ENCODE measurements at regions not wholly inside any gene's neighbourhood (a gene's known extent, or its start where the extent isn't known, plus 50 kb on each side); places are given as distances from the start of the nearest gene placed in this dataset.
"Not testable (repeated sequence)": the region's sequence is repeated elsewhere in the genome, so short reads cannot be mapped to it uniquely, and the experiment has no call there.

DNA sequence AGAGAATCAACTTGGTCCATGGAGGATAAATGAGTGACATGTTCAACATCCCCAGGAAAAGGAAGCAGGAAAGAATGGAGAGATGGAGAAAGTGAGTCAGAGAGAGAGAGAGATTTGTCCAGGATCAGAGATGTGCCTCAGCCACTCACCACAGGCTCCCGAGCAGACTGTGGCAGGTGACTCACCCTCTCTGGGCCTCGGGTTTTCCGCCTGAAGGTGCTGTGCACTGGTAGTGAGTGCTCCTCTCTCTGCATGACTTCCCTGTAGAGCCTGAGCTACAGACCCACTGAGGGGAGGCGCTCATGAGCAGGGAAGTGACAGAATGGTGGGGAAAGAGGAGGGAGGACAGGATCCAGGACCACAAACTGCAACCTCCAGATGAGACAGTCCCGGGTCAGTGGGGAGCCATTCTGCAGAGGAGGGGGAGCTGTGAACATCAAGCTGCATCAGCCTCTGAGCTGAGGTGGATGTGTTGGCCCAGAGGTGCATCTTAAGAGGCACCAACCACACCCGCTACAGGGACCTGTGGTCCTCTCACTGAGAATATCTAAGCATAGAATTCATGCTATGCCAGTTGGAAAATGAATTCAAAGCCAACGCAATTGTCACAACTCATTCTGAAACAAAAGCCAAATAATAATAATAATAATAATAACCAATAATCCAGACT, 433.4 kb downstream of the BRD1 start:
- DNase-seq (ENCODE audit: low read depth in 2 of 2): no peak

DNA sequence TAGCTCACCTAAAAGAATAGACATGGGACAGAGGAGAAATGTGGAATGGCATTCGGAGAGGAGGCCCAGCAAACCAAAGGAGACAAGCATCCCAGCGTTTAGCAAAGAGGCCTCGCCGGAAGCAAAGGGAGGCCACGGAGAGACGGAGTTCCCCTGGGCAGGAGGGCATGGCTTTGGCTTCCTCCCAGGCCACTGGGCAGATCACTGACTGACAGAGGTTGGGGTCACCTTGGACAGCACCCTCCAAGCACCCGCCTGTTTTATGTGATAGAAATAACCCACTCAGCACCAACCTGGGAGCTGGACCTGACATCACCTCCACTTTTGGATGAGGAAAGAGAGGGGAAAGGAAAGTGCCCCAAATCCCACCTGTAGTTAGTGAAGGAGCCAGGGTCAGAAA, 434.1 kb downstream of the BRD1 start:
- DNase-seq (ENCODE audit: low read depth in 2 of 2): no peak

DNA sequence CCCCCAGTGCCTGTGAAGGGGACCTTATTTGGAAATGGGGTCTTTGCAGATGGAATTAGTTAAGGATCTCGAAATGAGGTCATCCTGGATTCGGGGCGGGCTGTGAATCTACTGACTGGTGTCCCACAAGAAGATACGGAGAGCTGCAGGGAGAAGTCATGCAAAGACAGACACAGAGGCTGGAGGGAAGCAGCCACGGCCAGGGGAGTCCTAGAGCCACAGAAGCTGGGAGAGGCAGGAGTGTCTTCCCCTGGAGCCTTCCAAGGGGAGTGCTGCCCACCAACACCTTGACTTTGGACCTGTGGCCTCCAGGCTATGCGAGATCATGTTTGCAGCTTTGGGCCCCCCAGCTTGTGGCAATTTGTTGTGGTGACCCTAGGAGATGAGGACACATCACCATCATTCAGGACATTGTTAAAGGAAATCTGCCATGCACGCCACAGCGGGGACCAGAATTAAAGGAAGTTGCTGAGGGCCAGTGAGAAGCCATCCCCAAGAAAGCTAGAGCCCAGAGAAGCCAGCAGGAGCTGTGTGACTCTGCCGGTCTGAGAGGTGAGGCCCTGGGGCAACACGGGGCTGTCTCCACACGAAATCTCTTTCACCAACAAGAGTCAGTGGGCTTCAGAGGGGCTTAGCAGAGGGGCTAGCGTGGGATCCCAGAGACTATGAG, 434.7 kb downstream of the BRD1 start:
- DNase-seq (ENCODE audit: low read depth in 2 of 2): no peak

DNA sequence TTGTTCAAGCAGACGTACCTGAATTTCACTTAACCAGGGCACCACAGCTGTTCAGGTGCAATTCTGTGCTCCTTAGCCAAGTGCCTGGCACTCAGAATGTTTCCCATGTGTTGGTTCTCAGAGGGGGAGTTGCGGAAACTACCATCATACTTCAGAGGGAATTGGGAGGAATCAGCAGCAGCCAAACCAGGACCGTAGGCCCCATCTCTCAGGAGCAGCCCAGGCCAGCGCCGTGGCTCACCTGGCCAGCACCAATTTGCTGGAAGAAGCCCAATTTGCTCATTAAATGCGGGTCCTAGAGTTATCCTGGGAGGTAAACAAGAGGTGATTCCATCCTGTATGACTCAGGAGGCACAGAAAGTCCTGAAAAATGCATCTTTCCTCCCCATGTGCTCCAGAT, 435.4 kb downstream of the BRD1 start:
- DNase-seq (ENCODE audit: low read depth in 2 of 2): no peak

DNA sequence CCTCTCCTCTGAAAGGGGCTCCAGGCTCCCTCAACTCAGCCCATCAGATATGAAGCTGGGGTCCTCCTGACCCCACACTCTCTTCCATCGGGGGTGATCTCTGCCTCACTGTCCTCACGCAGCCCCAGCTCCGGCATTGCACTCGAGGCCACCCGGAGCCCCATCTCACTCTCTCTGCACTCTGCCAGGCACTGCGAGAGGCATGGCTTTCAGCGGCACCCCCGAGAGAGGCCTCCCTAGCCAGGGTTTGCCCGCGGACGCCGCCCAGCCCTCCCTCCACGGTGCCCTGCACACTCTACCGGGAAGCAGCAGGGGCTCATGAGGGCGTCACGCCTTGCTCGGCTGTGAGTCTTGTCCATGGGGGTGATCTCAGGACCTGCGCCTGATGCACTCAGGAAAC, 436.2 kb downstream of the BRD1 start:
- no peak for DNase-seq (ENCODE audit: low read depth in 2 of 2)

DNA sequence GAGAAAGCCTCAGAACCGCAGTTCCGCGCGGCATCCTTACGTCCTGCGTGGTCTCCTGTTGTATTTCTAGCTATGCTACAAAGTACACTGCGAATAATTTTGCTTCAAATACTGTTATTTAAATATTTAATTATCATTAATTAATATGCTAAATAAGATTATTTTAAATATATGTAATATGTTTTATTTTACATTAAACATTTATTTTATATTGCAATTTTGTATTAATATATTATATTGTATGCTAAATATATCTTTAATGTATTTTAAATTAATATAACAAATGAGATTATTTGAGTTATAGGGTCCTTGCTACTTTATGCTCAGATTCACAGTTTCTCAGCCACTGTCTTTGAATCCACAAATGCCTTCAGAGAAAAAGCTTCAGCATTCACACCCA, 436.7 kb downstream of the BRD1 start:
- no peak for DNase-seq (ENCODE audit: low read depth in 2 of 2)

DNA sequence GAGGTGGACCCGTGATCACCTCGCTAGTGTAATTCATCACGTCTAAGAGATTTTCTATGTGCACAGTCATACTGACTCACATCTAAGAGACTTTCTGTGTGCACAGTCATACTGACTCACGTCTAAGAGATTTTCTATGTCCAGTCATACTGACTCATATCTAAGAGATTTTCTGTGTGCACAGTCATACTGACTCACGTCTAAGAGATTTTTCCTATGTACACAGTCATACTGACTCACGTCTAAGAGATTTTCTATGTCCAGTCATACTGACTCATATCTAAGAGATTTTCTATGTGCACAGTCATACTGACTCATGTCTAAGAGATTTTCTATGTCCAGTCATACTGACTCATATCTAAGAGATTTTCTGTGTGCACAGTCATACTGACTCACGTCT, 443.8 kb downstream of the BRD1 start:
- DNase-seq (ENCODE audit: low read depth in 2 of 2): not testable (repeated sequence)

DNA sequence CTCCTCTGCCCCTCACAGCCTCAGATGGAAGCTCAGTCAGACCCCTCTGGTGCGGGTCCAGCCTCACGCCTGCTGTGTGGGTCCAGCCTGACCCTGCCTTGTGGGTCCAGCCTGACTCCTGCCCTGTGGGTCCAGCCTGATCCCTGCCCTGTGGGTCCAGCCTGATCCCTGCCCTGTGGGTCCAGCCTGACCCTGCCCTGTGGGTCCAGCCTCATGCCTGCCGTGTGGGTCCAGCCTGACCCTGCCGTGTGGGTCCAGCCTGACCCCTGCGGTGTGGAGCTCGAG, 445.3 kb downstream of the BRD1 start:
- no peak for DNase-seq (ENCODE audit: low read depth in 2 of 2)

DNA sequence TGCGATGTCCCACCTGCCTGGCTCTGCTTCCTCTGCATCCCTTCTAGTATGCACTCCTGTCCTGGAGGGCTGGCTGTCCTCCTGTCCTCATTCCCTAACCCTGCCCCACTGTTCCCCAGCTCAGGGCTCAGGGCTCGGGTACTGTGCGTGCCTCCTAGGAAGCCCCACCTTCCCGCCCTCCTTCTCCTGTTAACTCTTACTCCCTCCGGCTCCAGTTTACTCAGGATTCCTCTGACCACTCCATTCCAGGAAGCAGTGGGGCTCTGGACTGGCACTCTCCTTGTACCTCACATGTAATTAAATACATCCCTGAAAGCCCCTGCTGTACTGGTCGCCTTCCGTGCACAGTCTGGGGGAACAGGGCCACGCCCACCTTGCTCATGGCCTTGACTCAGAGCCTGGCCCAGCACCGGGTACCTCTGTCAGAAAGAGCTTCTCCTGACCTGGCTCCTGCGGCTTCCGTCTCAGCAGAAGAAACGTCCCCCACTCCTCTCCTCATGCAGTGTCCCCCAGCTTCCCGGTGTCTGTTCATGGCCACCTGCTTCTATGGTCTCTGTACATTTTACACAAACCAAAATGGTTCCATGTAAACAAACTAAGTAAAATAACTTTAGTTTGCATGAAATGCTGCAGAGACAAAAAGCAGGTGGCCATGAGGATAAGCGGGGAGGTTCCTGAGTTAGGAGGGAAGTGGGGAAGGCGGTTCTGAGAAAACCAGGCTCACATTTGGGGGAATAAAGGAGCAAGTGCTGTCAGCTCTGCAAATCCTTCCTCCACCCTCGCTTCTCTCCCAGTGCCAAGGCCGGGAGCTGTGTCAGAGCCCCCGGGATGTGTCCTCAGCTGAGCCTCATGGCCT, 445.9 kb downstream of the BRD1 start:
- DNase-seq (ENCODE audit: low read depth in 2 of 2): no peak

DNA sequence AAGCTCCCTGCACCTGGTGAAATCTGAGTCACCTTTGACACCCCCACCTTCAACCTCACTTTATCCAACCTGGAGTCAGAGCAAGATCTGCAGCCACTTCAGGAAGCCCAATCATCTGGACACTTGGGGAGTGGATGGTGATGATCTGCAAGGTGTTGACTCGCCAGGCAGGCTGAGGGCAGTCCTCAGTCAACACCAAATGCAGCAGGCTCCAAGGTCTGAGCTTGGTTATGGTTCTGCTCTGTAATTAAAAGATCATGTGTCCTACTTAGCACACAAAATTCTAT, 446.9 kb downstream of the BRD1 start:
- no peak for DNase-seq (ENCODE audit: low read depth in 2 of 2)

DNA sequence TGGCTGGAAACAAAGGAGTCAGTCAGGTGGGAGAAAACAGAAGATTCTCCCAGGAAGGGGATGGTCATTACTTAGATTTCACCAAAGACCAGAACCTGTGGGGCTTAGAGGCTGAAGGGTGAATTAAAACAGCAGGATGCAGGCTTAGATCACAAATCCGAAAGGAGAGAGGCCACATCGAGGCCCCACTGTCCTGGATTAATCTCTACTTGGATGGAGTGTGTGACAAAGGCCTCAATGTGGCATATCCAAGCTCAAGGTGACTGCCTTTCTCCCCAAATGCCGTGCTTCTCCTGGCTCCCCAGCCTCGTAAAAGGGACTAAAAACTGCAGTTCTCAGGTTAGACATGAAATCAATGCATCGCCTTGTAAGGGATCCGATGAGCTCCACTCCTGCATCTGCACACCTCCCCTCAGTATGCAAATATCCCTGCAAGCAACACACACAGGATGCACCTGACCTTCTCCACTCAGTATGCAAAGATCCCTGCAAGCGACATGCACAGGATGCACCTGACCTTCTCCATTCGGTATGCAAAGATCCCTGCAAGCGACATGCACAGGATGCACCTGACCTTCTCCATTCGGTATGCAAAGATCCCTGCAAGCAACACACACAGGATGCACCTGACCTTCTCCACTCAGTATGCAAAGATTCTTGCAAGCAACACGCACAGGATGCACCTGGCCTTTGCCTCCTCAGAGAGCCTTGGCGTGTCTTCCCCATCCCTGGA, 447.4 kb downstream of the BRD1 start:
- DNase-seq (ENCODE audit: low read depth in 2 of 2): no peak

DNA sequence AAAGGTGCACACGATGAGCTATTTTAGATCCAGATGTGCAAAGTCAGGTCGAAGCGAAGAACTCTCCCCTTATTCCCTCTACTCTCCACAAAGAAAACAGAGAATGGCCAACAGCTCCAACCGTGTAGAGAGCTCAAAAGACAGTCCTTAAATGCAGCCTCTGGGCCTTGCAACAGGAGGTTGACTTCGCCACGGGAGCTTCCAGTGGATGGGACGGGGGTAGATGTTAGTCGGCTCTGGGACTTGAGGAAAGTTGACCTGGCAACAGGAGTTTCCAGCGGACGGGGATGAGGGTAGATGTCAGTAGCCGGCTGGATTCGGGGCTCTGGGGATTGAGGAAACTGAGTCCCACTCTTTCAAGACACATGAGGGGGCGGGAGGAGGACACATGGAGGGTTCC, 450.4 kb downstream of the BRD1 start:
- DNase-seq (ENCODE audit: low read depth in 2 of 2): no peak

DNA sequence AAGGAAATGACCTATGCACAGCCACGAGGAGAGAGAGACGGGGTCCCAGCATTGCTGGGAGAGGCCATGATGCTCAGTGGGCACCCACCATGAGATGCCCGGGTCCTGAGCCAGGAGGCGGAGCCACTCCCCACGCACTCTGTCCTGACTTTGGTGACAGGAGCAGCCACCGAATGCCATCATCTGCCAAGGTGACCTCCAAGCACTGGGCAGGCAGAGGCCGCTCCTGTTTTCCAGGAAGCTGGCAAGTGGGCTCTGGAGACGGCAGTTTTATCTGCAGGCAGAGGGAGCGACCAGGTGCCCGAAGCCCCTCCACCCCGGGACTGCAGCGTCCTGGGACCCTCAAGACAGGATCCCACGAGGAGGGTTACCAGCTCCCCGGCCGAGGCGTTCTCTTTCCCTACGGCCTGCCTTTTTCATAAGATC, 453.9 kb downstream of the BRD1 start:
- no peak for DNase-seq (ENCODE audit: low read depth in 2 of 2)

DNA sequence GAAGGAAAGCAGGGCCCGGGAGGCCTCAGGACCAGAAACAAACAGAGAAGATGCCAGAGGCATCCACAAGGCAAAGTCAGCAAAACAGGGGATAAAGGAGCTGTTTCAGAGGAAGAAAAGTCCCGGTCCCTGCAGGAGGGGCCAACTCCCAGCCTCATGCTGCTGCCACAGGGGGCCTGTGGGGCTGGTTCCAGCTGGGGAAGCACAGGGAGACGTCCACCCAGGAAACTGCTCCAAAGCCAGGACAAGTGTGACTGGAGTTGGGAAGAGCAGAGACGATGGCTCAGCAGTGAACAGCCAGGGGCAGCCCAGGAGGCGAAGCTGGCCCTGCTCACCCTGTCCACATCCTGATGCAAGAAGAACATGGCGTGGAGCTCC, 454.4 kb downstream of the BRD1 start:
- DNase-seq (ENCODE audit: low read depth in 2 of 2): no peak

DNA sequence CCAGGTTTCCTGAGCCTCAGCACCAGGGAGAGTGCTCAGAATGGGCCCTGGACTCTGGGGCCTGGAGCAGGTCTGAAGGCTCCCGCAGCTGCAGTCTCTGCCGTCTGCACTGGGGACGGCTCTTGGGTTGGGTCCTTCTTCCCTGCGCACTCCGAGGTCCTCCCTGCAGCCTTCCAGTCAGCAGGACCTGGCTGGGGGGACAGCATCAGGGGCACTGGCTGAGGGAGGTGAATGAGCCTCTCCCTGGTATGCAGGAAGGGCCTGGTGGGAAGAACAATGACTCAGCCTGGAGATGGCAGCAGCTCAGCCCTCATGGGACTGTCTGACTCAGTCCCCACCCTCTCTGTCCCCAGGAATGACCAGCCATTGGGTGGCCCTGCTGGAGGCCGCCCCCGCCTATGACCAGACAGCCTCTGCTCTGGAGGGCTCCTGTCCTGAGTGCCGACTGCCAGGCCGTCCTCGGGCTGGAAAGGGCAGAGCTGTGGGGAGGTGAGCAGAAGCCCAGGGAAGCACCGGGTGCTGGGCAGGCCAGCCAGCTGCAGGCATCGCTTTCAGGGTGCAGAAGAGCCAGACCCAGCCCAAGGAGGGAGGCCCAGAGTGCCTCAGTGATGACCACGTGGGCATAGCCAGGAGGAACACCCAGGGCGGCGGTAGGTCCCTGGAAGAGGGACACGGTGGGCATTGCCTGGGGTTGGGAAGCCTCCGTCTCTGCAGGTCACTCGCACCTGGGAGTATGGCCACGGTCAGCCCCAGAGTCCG, 455.0 kb downstream of the BRD1 start:
- DNase-seq (ENCODE audit: low read depth in 2 of 2): no peak

DNA sequence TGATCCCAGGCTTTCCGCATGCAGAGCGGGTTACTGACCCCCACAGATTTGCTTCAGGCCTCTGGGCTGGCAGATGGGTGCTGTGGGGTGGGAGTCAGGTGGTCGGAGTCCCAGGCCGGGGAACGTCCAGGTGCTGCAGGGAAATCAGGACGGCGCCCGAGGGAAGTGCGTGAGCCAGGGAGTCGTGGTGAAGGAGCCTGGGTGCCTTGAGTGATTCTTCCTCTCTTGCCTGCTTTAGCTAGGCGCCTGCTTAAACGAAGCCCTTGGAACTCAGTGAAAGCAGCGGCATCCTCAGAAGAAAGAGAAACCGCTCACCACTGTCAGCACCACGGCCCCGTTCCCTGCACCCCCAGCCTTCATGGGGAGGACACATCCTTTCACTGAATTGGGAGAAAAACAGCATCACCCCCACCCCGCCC, 455.6 kb downstream of the BRD1 start:
- DNase-seq (ENCODE audit: low read depth in 2 of 2): no peak

DNA sequence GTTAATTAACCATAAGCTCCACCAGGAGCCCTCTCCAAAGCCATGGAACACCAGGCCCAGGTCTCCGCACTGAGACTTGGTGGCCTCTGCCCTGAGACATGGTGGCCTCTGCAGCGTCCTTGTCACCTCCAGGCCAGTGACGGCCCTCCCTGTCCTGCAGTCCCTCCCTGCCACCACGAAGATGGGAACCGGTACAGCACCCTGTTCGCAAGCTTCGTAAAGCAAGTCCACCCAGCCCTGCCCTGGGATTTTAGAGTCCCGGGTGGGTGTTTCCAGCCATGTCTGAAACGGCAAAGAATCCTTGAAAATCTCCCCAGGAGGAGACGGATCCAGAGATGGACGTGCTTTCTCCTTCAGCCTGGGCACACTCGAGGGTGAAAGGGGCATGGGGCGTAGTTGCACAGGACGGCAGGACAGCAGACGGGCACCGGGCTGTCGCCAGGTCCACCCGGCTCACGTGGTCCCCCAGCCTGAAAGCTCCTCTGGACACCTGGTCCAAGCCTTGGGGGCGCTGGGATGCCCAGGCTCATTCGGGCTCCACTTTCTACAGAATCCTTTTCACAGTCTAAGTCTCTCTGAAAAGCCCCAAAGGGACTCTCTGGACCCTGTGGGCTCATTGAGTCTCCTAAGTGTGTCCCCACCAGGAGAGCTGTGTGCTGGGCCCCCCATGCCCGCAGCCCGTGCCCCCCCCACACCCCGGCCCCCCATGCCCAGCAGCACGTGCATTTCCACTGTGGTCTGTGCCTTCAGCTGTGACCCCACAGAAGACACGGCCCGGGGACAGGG, 456.2 kb downstream of the BRD1 start:
- DNase-seq (ENCODE audit: low read depth in 2 of 2): no peak

DNA sequence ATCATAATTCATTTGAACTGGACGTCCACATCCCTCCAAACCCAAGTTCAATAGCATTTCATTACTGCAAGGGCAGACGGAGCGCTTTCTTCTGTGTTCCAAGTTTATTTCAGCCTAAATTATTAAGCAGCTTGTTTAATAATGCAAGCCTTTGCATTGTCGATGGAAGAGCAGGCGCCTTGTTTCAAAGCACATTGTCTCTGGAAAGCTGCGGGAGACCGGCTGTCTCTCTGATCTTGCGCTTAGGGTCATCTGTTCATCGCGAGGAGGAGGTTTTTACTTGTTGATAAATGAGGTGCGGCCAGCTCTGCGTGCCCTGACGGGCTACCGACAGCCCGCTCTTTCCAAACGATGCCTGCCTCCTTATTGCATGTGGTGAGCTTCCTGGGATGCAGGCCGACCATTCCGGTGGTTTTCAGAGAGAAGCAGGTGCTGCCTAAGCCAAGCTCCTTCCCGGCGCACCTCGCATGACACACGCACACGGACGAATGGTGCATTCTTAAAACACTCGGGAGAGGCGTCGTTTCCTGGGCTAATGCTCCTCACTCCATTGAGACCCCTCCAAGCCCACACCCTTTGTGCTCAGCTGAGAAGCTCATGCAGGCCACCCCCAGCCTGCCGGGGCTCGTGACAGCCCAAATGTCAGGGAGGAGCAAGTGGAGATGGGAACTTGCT, 456.9 kb downstream of the BRD1 start:
- DNase-seq (ENCODE audit: low read depth in 2 of 2): no peak

DNA sequence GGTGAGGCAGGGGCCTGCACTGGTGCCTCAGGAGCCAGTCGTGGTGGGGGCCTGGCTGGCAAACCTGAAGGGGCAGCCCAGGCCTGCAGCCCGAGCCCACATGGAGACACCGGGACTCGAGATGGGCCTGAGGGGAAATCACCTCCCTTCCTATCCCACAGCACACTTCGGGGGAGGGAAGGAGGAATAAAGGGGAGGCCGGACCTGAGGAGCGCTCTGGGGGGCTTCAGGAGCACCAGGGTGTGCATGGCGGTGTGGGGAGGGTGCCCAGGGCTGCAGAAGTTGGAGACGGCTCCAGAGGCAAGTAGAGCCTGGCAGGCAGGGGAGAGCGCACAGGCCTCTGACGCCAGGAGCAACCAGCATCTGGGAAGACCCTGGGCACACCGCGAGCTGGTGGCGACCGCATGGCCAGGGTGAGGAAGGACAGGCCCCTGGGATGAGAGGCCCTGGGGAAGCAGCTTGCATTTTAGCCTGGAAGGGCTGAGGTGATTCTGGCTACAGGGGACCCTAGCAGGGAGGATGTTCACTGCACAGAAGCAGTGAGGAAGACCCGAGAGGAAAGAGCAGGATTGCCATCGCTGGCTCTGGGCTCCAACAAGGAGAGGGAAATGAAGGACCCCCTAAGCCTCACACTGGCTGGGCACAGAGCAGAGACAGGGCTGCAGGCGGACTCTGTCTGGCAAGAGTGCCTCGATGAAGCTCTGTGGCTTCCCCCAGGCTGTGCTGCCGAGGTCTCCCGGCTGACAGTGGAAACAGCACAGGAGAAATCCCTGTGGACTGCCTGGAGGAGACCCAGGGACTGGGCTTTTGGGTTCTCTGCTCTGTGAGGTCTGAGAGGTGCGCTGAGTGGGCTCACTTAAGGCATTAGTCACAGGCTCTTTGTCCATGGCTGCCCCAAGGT, 457.7 kb downstream of the BRD1 start:
- no peak for DNase-seq (ENCODE audit: low read depth in 2 of 2)
